NOMO-1 treated with DMSO at 0.1 percent for 48 hours (cell line): ENCODE measurements at regions not wholly inside any gene's neighbourhood (a gene's known extent, or its start where the extent isn't known, plus 50 kb on each side); places are given as distances from the start of the nearest gene placed in this dataset.

Experiments used
- DNase-seq: peaks from one replicate; lab custom pipeline; 2025; ENCODE audit not compliant: unreplicated experiment; lab: John Stamatoyannopoulos, UW

- peak; percentile 97 for DNase-seq
These were observed 195.4 kb downstream of the MACC1 start for GRCh38 chr7:20021831-20022230.

DNA sequence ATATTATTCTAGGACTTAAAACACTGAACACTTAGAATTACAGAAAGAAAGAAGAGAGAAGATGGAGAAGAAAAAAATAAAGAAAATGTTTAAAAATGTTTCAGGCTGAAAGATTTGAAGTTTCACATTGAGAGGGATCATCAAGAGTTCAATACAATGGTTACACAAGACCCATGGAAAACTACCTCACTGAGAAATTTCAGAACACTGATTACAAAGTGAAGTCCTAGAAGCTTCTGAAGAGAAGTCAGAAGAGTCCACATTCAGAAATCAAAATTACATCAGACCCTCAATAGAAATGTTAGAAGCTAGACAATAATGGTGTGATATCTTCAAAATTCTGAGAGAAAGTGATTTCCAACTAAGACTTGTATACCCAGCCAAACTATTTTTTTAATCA lies 196.1 kb downstream of the MACC1 start:
- DNase-seq: no peak

DNA sequence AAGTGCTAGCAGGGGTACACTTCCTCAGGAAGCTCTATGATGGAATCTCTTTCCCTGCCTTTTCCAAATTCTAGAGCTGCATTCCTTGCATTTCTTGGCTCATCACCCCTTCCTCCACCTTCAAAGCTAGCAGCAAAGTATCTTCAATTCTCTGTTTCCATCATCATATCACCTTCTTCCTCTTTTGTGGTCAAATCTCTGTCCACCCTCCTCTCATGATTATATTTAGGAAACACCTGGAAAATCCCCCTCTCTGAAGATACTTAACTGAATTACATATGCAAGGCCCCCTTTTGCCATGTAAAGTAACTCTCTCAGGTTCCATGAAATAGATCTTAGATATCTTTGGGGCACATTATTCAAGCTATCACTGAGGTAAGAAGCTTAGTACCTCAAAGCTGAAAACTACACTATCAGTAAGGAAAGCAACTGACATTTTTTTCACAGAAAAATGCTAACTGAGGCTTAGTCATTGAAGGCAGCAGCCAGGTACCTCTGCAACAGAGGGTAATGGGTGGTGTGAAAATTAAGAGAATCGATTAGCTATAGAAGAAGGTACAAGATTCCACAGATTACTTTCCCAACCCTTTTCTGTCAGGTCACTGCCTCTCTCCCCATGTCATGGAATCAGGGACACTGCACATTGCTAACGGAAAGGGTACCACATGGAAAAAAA lies 197.3 kb downstream of the MACC1 start:
- DNase-seq: peak; percentile 31

DNA sequence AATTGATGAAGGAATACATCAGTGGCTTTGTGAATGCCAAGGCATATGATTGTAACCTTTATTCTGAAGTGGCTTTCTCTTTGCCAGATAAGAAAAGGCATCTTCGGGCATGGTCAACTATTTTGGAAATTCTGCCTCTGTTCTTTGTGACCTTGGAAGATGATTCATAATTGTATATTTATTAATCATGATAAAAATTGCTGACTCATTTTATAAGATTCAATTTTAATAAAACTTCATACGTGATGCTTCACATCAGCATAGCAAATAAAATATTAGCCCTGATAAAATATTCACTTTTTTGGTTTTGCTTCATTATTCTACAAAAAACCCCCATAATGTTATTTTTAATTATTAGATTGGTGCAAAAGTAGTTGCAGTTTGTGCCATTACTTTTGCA lies 200.5 kb downstream of the MACC1 start:
- no peak for DNase-seq

GRCh38 chr7:20013536-20013935 lies 203.6 kb downstream of the MACC1 start:
- DNase-seq: no peak

DNA sequence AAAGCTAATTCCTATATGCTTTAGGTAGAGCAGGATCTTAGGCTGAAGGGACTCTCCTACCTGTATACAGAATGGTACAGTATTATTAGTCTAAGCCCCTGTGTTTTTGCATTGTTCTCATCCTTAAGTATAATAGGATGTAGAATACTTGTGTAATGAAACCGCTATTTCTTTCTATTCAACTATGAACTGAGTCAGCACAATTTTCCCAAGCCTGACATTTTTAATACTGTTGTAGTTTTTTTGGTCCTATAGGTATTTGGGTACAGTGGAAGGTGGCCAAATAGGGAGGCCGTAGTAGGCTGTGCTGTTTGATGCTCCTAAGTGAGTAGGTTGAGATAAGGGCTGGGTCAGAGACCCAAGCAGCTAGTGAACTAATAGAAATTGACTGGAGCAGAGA lies 205.1 kb downstream of the MACC1 start:
- no peak for DNase-seq

DNA sequence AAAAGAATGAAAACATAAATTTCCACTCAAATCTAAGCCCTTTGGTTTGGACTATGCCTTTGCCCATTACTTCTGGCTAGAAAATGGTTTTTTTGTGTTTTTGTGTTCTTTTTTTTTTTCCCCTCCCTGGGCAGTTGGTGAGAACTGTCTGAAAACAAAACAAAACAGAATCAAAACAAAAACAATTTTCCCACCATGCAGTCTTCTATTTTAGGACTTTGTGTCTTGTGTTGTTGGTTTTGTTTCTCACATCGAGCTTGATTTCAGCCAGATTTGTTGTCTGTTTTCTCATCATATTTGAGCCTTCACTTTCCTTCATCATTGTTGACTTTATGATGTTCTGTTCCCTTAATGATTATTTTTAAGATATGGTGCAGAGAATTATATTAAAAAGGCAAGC lies 206.3 kb downstream of the MACC1 start:
- no peak for DNase-seq

GRCh38 chr7:20007510-20007909 lies 209.7 kb downstream of the MACC1 start:
- DNase-seq: no peak

DNA sequence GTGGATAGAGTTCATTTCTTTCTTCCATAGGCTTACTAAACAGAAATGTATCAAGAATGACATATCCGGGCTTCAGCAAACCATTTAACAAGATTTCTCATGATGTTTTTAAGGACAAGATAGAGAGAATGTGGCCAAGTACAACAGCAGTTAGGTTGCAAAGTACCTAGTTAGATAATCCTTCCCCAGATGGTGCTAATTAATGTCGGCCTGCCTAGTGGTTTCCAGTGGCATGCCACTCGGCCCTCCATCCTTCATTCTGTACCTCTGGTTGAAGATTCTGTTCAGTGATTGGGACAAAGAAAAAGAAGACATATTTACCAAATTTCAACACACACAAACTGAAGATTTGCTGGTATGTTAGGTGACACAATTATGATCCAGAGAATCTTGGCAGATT lies 212.1 kb downstream of the MACC1 start:
- DNase-seq: no peak

DNA sequence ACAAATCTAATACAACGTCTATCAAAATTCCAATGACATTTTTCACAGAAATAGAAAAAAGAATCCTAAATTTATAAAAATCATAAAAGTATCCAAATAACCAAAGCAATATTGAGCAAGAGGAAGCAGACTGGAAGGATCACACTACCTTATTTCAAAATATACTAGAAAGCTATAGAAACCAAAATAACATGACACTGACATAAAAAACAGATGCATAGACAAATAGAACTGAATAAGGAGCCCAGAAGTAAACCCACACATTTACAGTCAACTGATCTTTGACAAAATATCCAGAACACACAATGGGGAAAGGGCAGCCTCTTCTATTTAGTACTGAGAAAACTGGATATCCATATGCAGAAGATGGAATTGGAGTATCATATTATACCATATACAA lies 217.5 kb downstream of the MACC1 start:
- peak; percentile 19 for DNase-seq

- DNase-seq: no peak
These were observed 218.5 kb upstream of the TMEM196 start for GRCh38 chr7:19991936-19992335.

- no peak for DNase-seq
These were observed 216.5 kb upstream of the TMEM196 start for GRCh38 chr7:19989906-19990305.

- DNase-seq: no peak
These were observed 215.4 kb upstream of the TMEM196 start for GRCh38 chr7:19988860-19989259.

- no peak for DNase-seq
These were observed 210.8 kb upstream of the TMEM196 start for GRCh38 chr7:19984231-19984632.

GRCh38 chr7:19982841-19983835 lies 209.7 kb upstream of the TMEM196 start:
- peak; percentile 24 for DNase-seq

DNA sequence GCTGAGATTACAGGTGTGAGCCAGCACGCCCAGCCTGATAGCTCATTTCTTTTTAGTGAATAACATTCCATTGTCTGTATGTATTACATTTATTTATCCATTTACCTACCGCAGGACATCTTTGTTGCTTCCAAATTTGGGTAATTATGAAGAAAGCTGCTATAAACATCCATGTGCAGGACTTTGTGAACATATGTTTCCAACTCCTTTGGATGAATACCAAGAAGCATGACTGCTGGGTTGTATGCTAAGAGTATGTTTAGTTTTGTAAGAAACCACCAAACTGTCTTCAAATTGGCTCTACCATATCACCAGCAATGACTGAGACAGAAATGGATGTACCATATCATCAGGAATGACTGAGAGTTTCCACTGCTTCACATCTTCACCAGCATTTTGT lies 200.2 kb upstream of the TMEM196 start:
- DNase-seq: no peak

GRCh38 chr7:19972876-19973275 lies 199.5 kb upstream of the TMEM196 start:
- DNase-seq: peak; percentile 54

- no peak for DNase-seq
These were observed 198.5 kb upstream of the TMEM196 start for GRCh38 chr7:19971956-19972355.

- no peak for DNase-seq
These were observed 197.1 kb upstream of the TMEM196 start for GRCh38 chr7:19970514-19970913.

GRCh38 chr7:19969859-19970493 lies 196.6 kb upstream of the TMEM196 start:
- DNase-seq: no peak

DNA sequence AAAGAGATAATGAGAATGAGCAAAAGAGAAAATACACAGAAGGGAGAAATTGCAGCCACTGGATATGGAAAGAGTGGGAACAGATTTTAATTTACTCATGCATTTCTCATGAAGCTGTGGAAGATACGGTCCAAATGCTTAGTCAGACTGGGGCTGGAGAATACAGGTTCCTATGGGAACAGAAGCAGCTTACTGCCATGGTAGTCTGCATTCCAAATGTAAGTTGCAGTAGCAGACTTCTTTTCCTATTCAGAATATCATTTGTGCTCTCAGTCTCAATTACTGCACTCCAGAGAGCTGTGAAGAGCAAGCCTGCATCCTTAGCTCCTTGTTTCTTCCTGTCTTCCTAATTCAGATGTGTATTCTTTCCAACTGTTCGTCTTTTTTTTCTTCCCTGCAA lies 190.8 kb upstream of the TMEM196 start:
- no peak for DNase-seq

GRCh38 chr7:19963695-19964094 lies 190.3 kb upstream of the TMEM196 start:
- no peak for DNase-seq
